ENCODE measurements at regions not wholly inside any gene's neighbourhood (a gene's known extent, or its start where the extent isn't known, plus 50 kb on each side); places are given as distances from the start of the nearest gene placed in this dataset.

- no peak for DNase-seq (ENCODE audit: low spot score)
These were observed 141.1 kb downstream of the SLC15A5 start for GRCh38 chr12:16136219-16136988.

- no peak for DNase-seq (ENCODE audit: low spot score)
These were observed 142.2 kb downstream of the SLC15A5 start for GRCh38 chr12:16135323-16135722.

- DNase-seq (ENCODE audit: low spot score) = no peak
These were observed 147.1 kb downstream of the SLC15A5 start for GRCh38 chr12:16130343-16130742.

- DNase-seq (ENCODE audit: low spot score) = no peak
These were observed 155.5 kb downstream of the SLC15A5 start for GRCh38 chr12:16121953-16122352.

- no peak for DNase-seq (ENCODE audit: low spot score)
These were observed 157.7 kb downstream of the SLC15A5 start for GRCh38 chr12:16119618-16120415.

GRCh38 chr12:16118586-16118985 lies 158.9 kb downstream of the SLC15A5 start:
- no peak for DNase-seq (ENCODE audit: low spot score)

- DNase-seq (ENCODE audit: low spot score) = peak; percentile 63
These were observed 164.6 kb downstream of the SLC15A5 start for GRCh38 chr12:16112612-16113560.

- no peak for DNase-seq (ENCODE audit: low spot score)
These were observed 165.4 kb downstream of the SLC15A5 start for GRCh38 chr12:16112130-16112529.

GRCh38 chr12:16110596-16110995 lies 166.9 kb downstream of the SLC15A5 start:
- no peak for DNase-seq (ENCODE audit: low spot score)

- no peak for DNase-seq (ENCODE audit: low spot score)
These were observed 173.6 kb downstream of the SLC15A5 start for GRCh38 chr12:16103851-16104250.

GRCh38 chr12:16100206-16100605 lies 177.3 kb downstream of the SLC15A5 start:
- no peak for DNase-seq (ENCODE audit: low spot score)

- no peak for DNase-seq (ENCODE audit: low spot score)
These were observed 181.1 kb downstream of the SLC15A5 start for GRCh38 chr12:16096273-16096849.

GRCh38 chr12:16095531-16096110 lies 181.9 kb downstream of the SLC15A5 start:
- no peak for DNase-seq (ENCODE audit: low spot score)

- DNase-seq (ENCODE audit: low spot score) = no peak
These were observed 183.0 kb downstream of the SLC15A5 start for GRCh38 chr12:16094437-16094836.

- DNase-seq (ENCODE audit: low spot score) = no peak
These were observed 182.7 kb downstream of the DERA start for GRCh38 chr12:16093825-16094224.

- no peak for DNase-seq (ENCODE audit: low spot score)
These were observed 179.8 kb downstream of the DERA start for GRCh38 chr12:16090974-16091373.

GRCh38 chr12:16088421-16088820 lies 177.3 kb downstream of the DERA start:
- DNase-seq (ENCODE audit: low spot score) = no peak

All from ecto neural progenitor cell (in vitro differentiated cells).